ENCODE measurements at regions not wholly inside any gene's neighbourhood (a gene's known extent, or its start where the extent isn't known, plus 50 kb on each side); places are given as distances from the start of the nearest gene placed in this dataset.
A peak's percentile ranks its signal among the peaks of the same experiment; 100 is the strongest.
"Not testable (repeated sequence)": the region's sequence is repeated elsewhere in the genome, so short reads cannot be mapped to it uniquely, and the experiment has no call there.

- no peak for DNase-seq (ENCODE audit: low read depth, low spot score)
These were observed 87.9 kb upstream of the CNKSR3 start for GRCh38 chr6:154598399-154598798.

GRCh38 chr6:154602296-154602695 is 91.8 kb upstream of the CNKSR3 start:
- no peak for DNase-seq (ENCODE audit: low read depth, low spot score)

DNA sequence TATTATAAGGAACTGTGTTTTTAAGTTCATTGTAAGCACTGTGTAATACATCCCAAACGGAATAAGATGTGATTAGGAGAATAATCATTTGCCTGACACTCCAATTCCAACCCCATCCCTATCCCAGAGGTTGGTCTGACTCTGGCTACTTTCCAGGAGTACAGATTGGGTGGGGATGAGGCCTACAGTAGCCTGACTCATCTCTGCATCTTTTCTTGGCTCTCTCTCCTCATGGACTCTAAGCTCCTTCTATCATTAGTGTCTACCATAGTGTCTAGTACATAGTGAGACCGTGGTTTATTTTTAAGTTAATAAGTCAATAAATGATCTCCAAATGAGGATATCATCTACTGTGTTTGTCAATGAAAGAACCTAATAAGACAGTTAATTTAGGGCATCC is 92.2 kb upstream of the CNKSR3 start:
- DNase-seq (ENCODE audit: low read depth, low spot score), result no peak

DNA sequence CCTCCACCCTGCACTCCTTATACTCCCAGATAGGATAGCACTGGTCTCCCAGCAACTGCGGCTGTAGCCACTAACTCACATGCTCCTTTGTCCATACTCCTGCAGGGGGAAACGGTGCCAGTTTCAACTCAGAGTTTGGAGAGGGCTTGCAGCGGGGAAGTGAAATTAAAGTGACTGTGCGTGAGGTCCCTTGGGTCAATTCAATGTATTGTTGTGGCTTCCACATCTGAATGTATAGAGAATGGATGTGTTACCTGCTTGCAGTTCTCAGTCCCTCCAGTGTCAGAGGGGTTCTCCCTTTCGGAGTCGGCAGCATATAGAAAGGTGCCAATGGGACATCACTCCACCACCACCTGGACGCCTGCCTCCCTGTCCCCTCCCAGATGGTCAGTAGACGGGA is 93.6 kb upstream of the CNKSR3 start:
- DNase-seq (ENCODE audit: low read depth, low spot score), result no peak

- DNase-seq (ENCODE audit: low read depth, low spot score), result no peak
These were observed 94.8 kb upstream of the CNKSR3 start for GRCh38 chr6:154605178-154605881.

DNA sequence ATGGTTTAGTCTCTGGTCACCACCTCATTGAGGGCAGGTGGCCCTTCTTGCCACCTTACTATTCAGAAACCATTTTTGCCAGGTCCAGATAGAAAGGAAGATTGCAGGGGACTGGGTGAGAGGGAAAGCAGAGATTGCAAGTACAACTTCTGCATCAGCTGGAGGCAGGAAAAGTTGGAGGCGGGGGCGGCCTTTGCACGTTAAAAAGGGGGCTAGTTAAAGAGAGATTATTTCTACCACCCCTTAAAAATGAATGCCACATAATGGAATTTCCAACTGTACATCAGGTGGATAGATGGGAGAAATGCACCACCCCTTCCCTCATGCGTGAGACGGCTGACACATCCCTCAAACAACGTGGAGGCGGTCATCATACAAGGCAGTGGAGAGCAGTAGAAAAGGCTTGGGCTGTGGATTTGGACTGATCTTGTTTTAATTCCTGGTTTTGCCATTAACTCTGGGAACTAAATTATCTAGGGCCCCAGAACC is 95.4 kb upstream of the CNKSR3 start:
- no peak for DNase-seq (ENCODE audit: low read depth, low spot score)

DNA sequence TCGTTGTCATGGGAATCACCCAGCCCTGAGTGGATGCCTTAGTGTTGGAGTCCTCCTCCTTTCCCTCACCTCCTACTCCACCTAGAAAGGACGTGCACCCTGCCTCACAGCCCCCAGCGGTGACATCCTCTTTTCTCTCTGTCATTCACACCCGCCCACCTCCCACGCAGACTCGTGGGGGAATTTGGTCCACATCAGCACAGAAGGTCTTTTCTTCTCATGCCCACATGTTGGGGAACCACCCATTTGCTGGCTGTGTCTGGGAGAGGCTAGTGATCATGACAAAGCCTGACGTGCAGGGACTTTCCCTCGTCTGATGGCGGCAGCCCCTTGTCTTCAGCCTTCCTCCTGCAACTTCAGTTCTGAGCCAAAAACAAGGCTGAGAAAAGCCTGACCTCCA is 96.0 kb upstream of the CNKSR3 start:
- peak; percentile 85 for DNase-seq (ENCODE audit: low read depth, low spot score)

GRCh38 chr6:154606860-154607259 is 96.4 kb upstream of the CNKSR3 start:
- DNase-seq (ENCODE audit: low read depth, low spot score), result no peak

- no peak for DNase-seq (ENCODE audit: low read depth, low spot score)
These were observed 100.8 kb upstream of the CNKSR3 start for GRCh38 chr6:154611241-154611640.

GRCh38 chr6:154611847-154612246 is 101.4 kb upstream of the CNKSR3 start:
- DNase-seq (ENCODE audit: low read depth, low spot score), result no peak

DNA sequence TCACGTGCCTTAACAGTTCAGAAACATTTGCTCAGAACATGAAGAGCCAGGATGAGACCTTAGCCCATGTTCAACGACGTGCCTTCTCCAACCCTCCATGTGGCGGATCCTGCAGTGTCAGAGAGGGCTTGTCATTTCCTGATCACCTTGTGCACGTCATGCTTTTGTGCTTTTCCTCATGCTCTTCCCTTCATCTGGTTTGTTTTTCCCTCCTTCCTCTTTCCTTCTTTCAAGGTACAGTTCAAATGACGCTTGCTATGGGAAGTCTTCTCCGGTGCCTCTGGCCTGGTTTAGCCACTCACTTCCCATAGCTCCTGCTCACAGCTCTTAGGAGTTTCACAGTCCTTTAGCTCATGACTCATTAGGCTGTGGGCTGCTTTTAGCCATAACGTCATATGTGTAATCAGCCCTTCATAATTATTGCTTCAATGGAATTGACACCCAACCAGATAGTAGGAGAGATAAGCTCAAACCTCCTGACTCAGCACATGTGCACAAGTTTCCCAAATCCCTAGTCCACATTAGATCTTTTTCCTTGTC is 102.7 kb upstream of the CNKSR3 start:
- no peak for DNase-seq (ENCODE audit: low read depth, low spot score)

DNA sequence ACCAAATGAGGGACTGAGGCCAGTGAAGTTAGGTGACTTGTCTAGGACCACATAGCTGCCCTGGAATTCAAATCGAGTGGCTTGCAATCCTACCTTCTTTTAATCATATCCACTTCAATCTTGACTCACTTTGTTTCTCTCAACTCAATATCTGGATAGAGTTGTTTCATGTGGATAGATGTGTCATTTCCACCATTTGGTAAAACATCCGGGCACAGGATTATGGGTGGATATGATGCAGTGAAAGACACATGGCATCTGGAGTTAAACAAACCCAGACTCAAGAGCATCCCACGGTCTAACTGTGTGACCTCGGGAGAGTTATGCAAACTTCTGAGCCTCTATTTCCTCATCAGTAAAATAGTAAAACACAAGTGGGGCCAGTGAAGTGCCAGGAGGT is 103.6 kb upstream of the CNKSR3 start:
- DNase-seq (ENCODE audit: low read depth, low spot score), result no peak

- no peak for DNase-seq (ENCODE audit: low read depth, low spot score)
These were observed 104.2 kb upstream of the CNKSR3 start for GRCh38 chr6:154614641-154615040.

GRCh38 chr6:154615483-154616025 is 105.1 kb upstream of the CNKSR3 start:
- no peak for DNase-seq (ENCODE audit: low read depth, low spot score)

GRCh38 chr6:154617175-154617574 is 106.7 kb upstream of the CNKSR3 start:
- DNase-seq (ENCODE audit: low read depth, low spot score), result no peak

- no peak for DNase-seq (ENCODE audit: low read depth, low spot score)
These were observed 108.7 kb upstream of the CNKSR3 start for GRCh38 chr6:154619146-154619545.

DNA sequence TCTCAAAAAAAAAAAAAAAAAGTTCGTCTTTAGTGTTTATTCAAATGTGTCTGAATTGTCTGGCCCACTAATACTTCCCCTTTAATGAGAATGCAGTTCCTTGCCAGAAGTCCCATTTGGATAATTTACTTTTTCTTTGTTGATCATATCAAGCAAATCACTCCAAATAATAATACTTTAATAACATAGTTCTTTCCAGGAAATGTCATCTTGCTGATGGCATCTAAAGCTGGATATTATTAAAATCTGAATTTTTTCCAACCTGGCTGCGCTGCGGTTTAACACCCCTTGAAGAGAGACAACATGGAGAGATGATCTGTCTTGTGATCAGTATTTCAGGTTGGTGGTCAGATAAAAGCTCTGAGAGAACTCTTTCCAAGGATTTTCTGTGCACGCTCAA is 111.2 kb upstream of the CNKSR3 start:
- DNase-seq (ENCODE audit: low read depth, low spot score), result no peak

GRCh38 chr6:154622618-154623336 is 110.4 kb upstream of the SCAF8 start:
- no peak for DNase-seq (ENCODE audit: low read depth, low spot score)

DNA sequence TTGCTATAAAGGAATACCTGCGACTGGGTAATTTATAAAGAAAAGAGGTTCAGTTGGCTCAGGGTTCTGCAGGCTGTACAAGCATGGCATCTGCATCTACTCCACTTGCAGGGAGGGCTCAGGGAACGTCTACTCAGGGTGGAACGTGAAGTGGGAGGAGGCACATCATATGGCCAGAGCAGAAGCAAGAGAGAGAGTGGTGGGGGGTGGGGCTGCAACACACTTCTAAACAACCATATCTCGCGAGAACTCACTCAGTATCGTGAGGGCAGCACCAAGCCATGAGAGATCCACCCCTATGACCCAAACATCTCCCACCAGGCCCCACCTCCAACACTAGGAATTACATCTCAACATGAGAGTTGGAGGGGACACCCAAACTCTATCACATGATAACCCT is 109.8 kb upstream of the SCAF8 start:
- no peak for DNase-seq (ENCODE audit: low read depth, low spot score)

GRCh38 chr6:154624038-154624599 is 109.1 kb upstream of the SCAF8 start:
- DNase-seq (ENCODE audit: low read depth, low spot score), result no peak

- not testable (repeated sequence) for DNase-seq (ENCODE audit: low read depth, low spot score)
These were observed 108.5 kb upstream of the SCAF8 start for GRCh38 chr6:154624727-154625126.

DNA sequence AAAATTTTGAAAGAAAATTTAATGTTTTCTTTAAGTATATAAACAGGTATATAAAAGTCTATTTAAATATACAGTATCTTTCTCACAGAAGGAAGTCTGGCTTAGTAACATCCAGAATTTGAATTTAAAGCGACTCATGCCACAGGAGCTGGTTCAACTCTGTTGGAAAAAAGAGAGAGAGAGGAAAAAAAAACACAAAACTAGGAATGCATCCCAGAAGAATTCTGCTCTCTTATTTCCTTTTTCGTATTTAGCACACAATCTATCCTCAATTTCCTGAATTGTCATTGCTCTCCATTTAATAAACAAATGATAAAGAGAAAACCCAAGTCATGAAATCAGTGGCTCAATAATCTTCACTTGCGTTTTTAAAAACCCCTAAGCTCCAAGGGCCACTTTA is 107.5 kb upstream of the SCAF8 start:
- DNase-seq (ENCODE audit: low read depth, low spot score), result no peak
